ENCODE measurements at regions not wholly inside any gene's neighbourhood (a gene's known extent, or its start where the extent isn't known, plus 50 kb on each side); places are given as distances from the start of the nearest gene placed in this dataset.

DNA sequence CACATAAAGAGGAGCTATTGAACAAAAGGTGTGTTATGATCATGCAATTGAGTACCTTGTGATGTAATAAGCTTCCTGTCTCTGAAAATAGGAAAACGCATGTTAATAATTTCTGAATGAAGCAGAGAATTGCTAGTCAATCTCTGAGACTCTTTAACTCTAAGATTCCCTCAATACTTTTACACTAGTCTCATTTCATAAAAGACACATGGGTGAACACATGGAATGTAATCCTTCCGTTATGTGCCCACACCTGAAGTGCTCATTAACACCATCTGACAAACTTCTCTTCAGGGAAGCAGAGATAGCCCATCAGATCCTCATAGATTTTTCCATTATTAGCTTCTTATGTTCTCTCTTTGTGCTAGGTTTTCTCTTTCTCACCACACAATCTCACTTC, 182.4 kb downstream of the TLR4 start:
- TF ChIP-seq YY1 (IDR thresholded peaks at IDR 0.05; ENCODE audit: insufficient read depth, insufficient read length): no peak
- no peak for TF ChIP-seq SUZ12 (IDR thresholded peaks at IDR 0.05; ENCODE audit: extremely low read depth, insufficient read depth, insufficient read length)
- TF ChIP-seq ZNF274 (IDR thresholded peaks at IDR 0.05; ENCODE audit: low read depth, low read length): no peak
